ENCODE measurements at regions not wholly inside any gene's neighbourhood (a gene's known extent, or its start where the extent isn't known, plus 50 kb on each side); places are given as distances from the start of the nearest gene placed in this dataset.

DNA sequence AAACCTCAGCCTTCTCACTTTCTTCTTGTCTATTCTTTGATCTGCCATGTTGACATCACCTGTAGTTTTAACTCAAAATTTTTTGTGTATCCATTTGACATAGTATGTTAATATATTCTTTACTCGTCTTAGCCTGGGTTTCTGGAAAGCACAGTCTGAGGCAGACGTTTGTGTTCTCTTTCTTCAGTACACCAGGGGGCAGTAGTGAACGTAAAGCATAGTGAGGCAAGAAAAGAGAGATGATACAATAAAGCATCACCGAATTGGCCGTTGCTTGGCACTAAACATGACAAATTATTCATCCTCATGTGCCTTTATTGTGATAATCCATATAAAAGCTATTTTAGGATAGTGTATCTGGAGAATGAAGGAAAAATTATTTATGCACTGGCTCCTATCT lies 141.0 kb upstream of the MYRIP start:
- no peak overlapping the region for H3K4me2 ChIP-seq (ENCODE audit: low read length)
- H3K9me3 ChIP-seq (ENCODE audit: low read length), result no peaks in the 10 kb centered on the region
- no peaks in the 10 kb centered on the region for H3K9me2 ChIP-seq (ENCODE audit: insufficient read depth, low read length)
- H3F3A ChIP-seq (ENCODE audit: insufficient read depth, low read length, poor library complexity, severe bottlenecking), result no peaks in the 10 kb centered on the region
- no peak overlapping the region for H3K27ac ChIP-seq (ENCODE audit: low read length)
- peak; percentile 52 for TF ChIP-seq RAD21 (conservative IDR thresholded peaks at IDR 0.05)
- TF ChIP-seq, protein P1, sequence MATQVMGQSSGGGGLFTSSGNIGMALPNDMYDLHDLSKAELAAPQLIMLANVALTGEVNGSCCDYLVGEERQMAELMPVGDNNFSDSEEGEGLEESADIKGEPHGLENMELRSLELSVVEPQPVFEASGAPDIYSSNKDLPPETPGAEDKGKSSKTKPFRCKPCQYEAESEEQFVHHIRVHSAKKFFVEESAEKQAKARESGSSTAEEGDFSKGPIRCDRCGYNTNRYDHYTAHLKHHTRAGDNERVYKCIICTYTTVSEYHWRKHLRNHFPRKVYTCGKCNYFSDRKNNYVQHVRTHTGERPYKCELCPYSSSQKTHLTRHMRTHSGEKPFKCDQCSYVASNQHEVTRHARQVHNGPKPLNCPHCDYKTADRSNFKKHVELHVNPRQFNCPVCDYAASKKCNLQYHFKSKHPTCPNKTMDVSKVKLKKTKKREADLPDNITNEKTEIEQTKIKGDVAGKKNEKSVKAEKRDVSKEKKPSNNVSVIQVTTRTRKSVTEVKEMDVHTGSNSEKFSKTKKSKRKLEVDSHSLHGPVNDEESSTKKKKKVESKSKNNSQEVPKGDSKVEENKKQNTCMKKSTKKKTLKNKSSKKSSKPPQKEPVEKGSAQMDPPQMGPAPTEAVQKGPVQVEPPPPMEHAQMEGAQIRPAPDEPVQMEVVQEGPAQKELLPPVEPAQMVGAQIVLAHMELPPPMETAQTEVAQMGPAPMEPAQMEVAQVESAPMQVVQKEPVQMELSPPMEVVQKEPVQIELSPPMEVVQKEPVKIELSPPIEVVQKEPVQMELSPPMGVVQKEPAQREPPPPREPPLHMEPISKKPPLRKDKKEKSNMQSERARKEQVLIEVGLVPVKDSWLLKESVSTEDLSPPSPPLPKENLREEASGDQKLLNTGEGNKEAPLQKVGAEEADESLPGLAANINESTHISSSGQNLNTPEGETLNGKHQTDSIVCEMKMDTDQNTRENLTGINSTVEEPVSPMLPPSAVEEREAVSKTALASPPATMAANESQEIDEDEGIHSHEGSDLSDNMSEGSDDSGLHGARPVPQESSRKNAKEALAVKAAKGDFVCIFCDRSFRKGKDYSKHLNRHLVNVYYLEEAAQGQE (IDR thresholded peaks at IDR 0.05; ENCODE audit: borderline replicate concordance), result no peak
- peak; percentile 65 for TF ChIP-seq SMC3 (conservative IDR thresholded peaks at IDR 0.05; ENCODE audit: poor library complexity)
- TF ChIP-seq, protein P2, sequence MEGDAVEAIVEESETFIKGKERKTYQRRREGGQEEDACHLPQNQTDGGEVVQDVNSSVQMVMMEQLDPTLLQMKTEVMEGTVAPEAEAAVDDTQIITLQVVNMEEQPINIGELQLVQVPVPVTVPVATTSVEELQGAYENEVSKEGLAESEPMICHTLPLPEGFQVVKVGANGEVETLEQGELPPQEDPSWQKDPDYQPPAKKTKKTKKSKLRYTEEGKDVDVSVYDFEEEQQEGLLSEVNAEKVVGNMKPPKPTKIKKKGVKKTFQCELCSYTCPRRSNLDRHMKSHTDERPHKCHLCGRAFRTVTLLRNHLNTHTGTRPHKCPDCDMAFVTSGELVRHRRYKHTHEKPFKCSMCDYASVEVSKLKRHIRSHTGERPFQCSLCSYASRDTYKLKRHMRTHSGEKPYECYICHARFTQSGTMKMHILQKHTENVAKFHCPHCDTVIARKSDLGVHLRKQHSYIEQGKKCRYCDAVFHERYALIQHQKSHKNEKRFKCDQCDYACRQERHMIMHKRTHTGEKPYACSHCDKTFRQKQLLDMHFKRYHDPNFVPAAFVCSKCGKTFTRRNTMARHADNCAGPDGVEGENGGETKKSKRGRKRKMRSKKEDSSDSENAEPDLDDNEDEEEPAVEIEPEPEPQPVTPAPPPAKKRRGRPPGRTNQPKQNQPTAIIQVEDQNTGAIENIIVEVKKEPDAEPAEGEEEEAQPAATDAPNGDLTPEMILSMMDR (IDR thresholded peaks at IDR 0.05; ENCODE audit: poor library complexity, severe bottlenecking), result peak; percentile 62
- H3K79me2 ChIP-seq (replicated peaks; ENCODE audit: insufficient read depth, low read length), result no peaks in the 10 kb centered on the region
- no peaks in the 10 kb centered on the region for H3K27me3 ChIP-seq (ENCODE audit: insufficient read depth, low read depth, low read length)
- no peaks in the 10 kb centered on the region for H3K36me3 ChIP-seq (ENCODE audit: insufficient read depth, low read length)
- no peak overlapping the region for H2AFZ ChIP-seq (ENCODE audit: low read depth, low read length)
- H3K4me3 ChIP-seq (ENCODE audit: low read length), result no peak overlapping the region
- no peak overlapping the region for H3K9ac ChIP-seq (ENCODE audit: low read length)
- H4K20me1 ChIP-seq (ENCODE audit: insufficient read depth), result no peaks in the 10 kb centered on the region

DNA sequence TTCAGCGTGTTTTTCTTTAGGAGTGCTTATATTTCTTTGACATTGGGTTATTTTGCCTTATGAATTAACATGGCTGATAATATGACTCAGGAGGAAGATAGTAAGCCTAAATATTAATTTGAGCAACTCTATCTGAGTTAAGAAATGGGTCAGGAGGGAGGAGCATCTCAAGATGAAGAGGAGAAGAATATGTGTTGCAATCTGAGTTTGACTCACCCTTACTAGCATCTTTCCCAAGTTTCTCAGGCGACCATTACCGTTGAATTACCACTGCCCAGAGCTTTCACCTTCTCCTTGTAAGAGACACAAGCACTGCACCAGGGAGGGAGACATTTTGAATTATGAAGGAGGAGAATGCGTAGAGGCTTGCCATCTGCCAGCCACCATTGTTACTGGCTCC lies 138.3 kb upstream of the MYRIP start:
- no peak for TF ChIP-seq TAF1 (IDR thresholded peaks at IDR 0.05; ENCODE audit: low read depth)
- no peak for TF ChIP-seq RAD21 (conservative IDR thresholded peaks at IDR 0.05)
- TF ChIP-seq, protein P2 (IDR thresholded peaks at IDR 0.05; ENCODE audit: poor library complexity, severe bottlenecking), result no peak
- TF ChIP-seq POLR2AphosphoS5 (IDR thresholded peaks at IDR 0.05), result no peak
- no peak for TF ChIP-seq EZH2 (IDR thresholded peaks at IDR 0.05; ENCODE audit: borderline replicate concordance, insufficient read depth, low read length, poor library complexity, severe bottlenecking)
- TF ChIP-seq EP300 (conservative IDR thresholded peaks at IDR 0.05; ENCODE audit: poor library complexity, severe bottlenecking), result no peak
- no peak for TF ChIP-seq SMC3 (conservative IDR thresholded peaks at IDR 0.05; ENCODE audit: poor library complexity)
- TF ChIP-seq MXI1 (conservative IDR thresholded peaks at IDR 0.05; ENCODE audit: poor library complexity, severe bottlenecking), result no peak
- Histone ChIP-seq H3F3A (ENCODE audit: insufficient read depth, low read length, poor library complexity, severe bottlenecking) (no peaks in the 10 kb centered on the region), H2AFZ (ENCODE audit: low read depth, low read length) (no peak overlapping the region)

More for the DNA sequence above, 138.3 kb upstream of the MYRIP start:
- H3K79me2 ChIP-seq (replicated peaks; ENCODE audit: insufficient read depth, low read length), result no peaks in the 10 kb centered on the region
- no peak overlapping the region for H3K4me3 ChIP-seq (ENCODE audit: low read length)
- no peaks in the 10 kb centered on the region for H3K9me3 ChIP-seq (ENCODE audit: low read length)
- no peak overlapping the region for H3K9ac ChIP-seq (ENCODE audit: low read length)
- no peaks in the 10 kb centered on the region for H3K9me2 ChIP-seq (ENCODE audit: insufficient read depth, low read length)
- H3K27ac ChIP-seq (ENCODE audit: low read length), result no peak overlapping the region
- H4K20me1 ChIP-seq (ENCODE audit: insufficient read depth), result no peaks in the 10 kb centered on the region
- no peak overlapping the region for H3K4me2 ChIP-seq (ENCODE audit: low read length)
- no peaks in the 10 kb centered on the region for H3K36me3 ChIP-seq (ENCODE audit: insufficient read depth, low read length)
- no peaks in the 10 kb centered on the region for H3K27me3 ChIP-seq (ENCODE audit: insufficient read depth, low read depth, low read length)

Measured in neural cell (in vitro differentiated cells).